GM13977 (cell line): ENCODE measurements at regions not wholly inside any gene's neighbourhood (a gene's known extent, or its start where the extent isn't known, plus 50 kb on each side); places are given as distances from the start of the nearest gene placed in this dataset.
"Not testable (repeated sequence)": the region's sequence is repeated elsewhere in the genome, so short reads cannot be mapped to it uniquely, and the experiment has no call there.

Source experiments
- DNase-seq: peaks from one replicate; pipeline ENCODE4 v3.0.0; 2012; ENCODE audit warnings: low spot score
- CTCF ChIP-seq: IDR thresholded peaks from 2 replicates; pipeline ENCODE4 v1.5.1; 2012; ENCODE audit warnings: mild to moderate bottlenecking, control low read depth; ENCODE audit not compliant: insufficient read depth; ENCODE audit errors: extremely low read depth, missing control alignments
- in situ Hi-C: fragments of 300-500 bp; cut with MboI; formaldehyde crosslinking; loops from one replicate; pipeline ENCODE4 v1.12.0; 2022; ENCODE audit warnings: low sequenced_read_pairs, low pct_unique_long_range_greater_than_20kb, mixed read lengths, inconsistent platforms; ENCODE audit not compliant: unreplicated experiment

- DNase-seq, result no peak
- no peak for TF ChIP-seq CTCF
- in situ Hi-C loops, result no loop called here
Observed at GRCh38 chr15:98549741-98550140, 98.6 kb upstream of the IGF1R start.

- DNase-seq, in situ Hi-C loops: not testable (repeated sequence)
Observed at GRCh38 chr15:98550363-98550762, 98.0 kb upstream of the IGF1R start.

- in situ Hi-C loops, result no loop called here
- no peak for DNase-seq
- TF ChIP-seq CTCF, result no peak
Observed at GRCh38 chr15:98551936-98552562, 96.3 kb upstream of the IGF1R start.

- in situ Hi-C loops, result no loop called here
- DNase-seq, result no peak
- no peak for TF ChIP-seq CTCF
Observed at GRCh38 chr15:98554272-98555172, 93.8 kb upstream of the IGF1R start.

- in situ Hi-C loops, result no loop called here
- no peak for DNase-seq
- TF ChIP-seq CTCF, result no peak
Observed at GRCh38 chr15:98555173-98555515, 93.2 kb upstream of the IGF1R start.

- TF ChIP-seq CTCF, result no peak
- in situ Hi-C loops, result no loop called here
- no peak for DNase-seq
Observed at GRCh38 chr15:98556321-98556720, 92.0 kb upstream of the IGF1R start.

- no peak for TF ChIP-seq CTCF
- in situ Hi-C loops, result no loop called here
- DNase-seq, result no peak
Observed at GRCh38 chr15:98560338-98560737, 88.0 kb upstream of the IGF1R start.
